DMS114 treated with DMSO at 0.1 percent for 48 hours (cell line): ENCODE measurements at regions not wholly inside any gene's neighbourhood (a gene's known extent, or its start where the extent isn't known, plus 50 kb on each side); places are given as distances from the start of the nearest gene placed in this dataset.

Experiments
- DNase-seq: peaks from one replicate; lab custom pipeline; 2025; ENCODE audit not compliant: unreplicated experiment; lab: John Stamatoyannopoulos, UW

GRCh38 chr11:92383430-92383829 lies 158.8 kb downstream of the FAT3 start:
- DNase-seq: no peak

- no peak for DNase-seq
Observed at GRCh38 chr11:92384358-92384757, 159.7 kb downstream of the FAT3 start.

GRCh38 chr11:92384802-92385201 lies 160.2 kb downstream of the FAT3 start:
- DNase-seq: no peak

- DNase-seq: no peak
Observed at GRCh38 chr11:92386577-92386976, 162.0 kb downstream of the FAT3 start.

GRCh38 chr11:92387859-92388258 lies 163.2 kb downstream of the FAT3 start:
- DNase-seq: no peak

GRCh38 chr11:92388380-92388779 lies 163.8 kb downstream of the FAT3 start:
- no peak for DNase-seq

GRCh38 chr11:92390783-92391182 lies 166.2 kb downstream of the FAT3 start:
- DNase-seq: no peak

- no peak for DNase-seq
Observed at GRCh38 chr11:92391364-92391763, 166.7 kb downstream of the FAT3 start.

- no peak for DNase-seq
Observed at GRCh38 chr11:92391808-92392207, 167.2 kb downstream of the FAT3 start.

GRCh38 chr11:92393218-92393617 lies 168.6 kb downstream of the FAT3 start:
- no peak for DNase-seq

- no peak for DNase-seq
Observed at GRCh38 chr11:92396133-92396532, 171.5 kb downstream of the FAT3 start.

GRCh38 chr11:92397221-92397755 lies 172.7 kb downstream of the FAT3 start:
- DNase-seq: no peak

- DNase-seq: no peak
Observed at GRCh38 chr11:92399705-92400104, 175.1 kb downstream of the FAT3 start.

- DNase-seq: no peak
Observed at GRCh38 chr11:92401520-92401919, 176.9 kb downstream of the FAT3 start.

GRCh38 chr11:92406472-92406871 lies 181.9 kb downstream of the FAT3 start:
- no peak for DNase-seq

GRCh38 chr11:92409355-92409754 lies 184.7 kb downstream of the FAT3 start:
- no peak for DNase-seq

- DNase-seq: no peak
Observed at GRCh38 chr11:92409956-92410355, 185.3 kb downstream of the FAT3 start.

- no peak for DNase-seq
Observed at GRCh38 chr11:92410526-92410925, 185.9 kb downstream of the FAT3 start.

- no peak for DNase-seq
Observed at GRCh38 chr11:92411431-92411830, 186.8 kb downstream of the FAT3 start.

GRCh38 chr11:92413757-92414513 lies 189.3 kb downstream of the FAT3 start:
- no peak for DNase-seq

- no peak for DNase-seq
Observed at GRCh38 chr11:92416971-92417725, 192.5 kb downstream of the FAT3 start.
